Left lung (tissue), 4 donors: ENCODE measurements at regions not wholly inside any gene's neighbourhood (a gene's known extent, or its start where the extent isn't known, plus 50 kb on each side); places are given as distances from the start of the nearest gene placed in this dataset.

Source experiments
- ATAC-seq: fragments of 200-7000 bp; cut with Tn5 transposase; one replicate; pipeline ENCODE4 v1.9.1; 2020; ENCODE audit warnings: moderate library complexity
- DNase-seq, 4 donors: peaks; one replicate each; pipeline ENCODE4 v3.0.0-alpha.2; 2013 to 2020
- H3K27ac ChIP-seq, 2 donors: fragments of 200-600 bp; sonication (generic) in 1 of 2; one replicate each; pipeline versions ENCODE4 v1.5.0 to v1.8.0; 2020 to 2021
- H3K27me3 ChIP-seq, 2 donors: fragments of 200-600 bp; sonication (generic) in 1 of 2; one replicate each; pipeline versions ENCODE4 v1.5.0 to v1.8.0; 2020 to 2021
- H3K36me3 ChIP-seq, 2 donors: fragments of 200-600 bp; sonication (generic) in 1 of 2; one replicate each; pipeline versions ENCODE4 v1.5.0 to v1.8.0; 2020 to 2021
- H3K4me1 ChIP-seq, 2 donors: fragments of 200-600 bp; one replicate each; pipeline ENCODE4 v1.8.0; 2021
- H3K4me3 ChIP-seq, 2 donors: fragments of 200-600 bp; sonication (generic) in 1 of 2; one replicate each; pipeline versions ENCODE4 v1.5.0 to v1.8.0; 2020 to 2021; ENCODE audit warnings: mild to moderate bottlenecking in 1 of 2
- H3K9me3 ChIP-seq, 2 donors: fragments of 200-600 bp; sonication (generic) in 1 of 2; one replicate each; pipeline versions ENCODE4 v1.5.0 to v1.8.0; 2020 to 2021
- CTCF ChIP-seq, 2 donors: fragments of 200-600 bp; sonication (generic) in 1 of 2; IDR thresholded peaks; one replicate each; pipeline versions ENCODE4 v1.5.0 to v1.8.0; 2021; ENCODE audit warnings: antibody characterized with exemption in 2 of 2
- intact Hi-C, 2 donors: fragments of 100-400 bp; cut with DNase I; formaldehyde crosslinking; loops; one replicate each; pipeline versions ENCODE4 v1.11.2 to v1.14.2; 2022
- donor health status: DM: no; HTN: yes; CAD: no.
- donor health status: DM: no; HTN: no; CAD: no.

DNA sequence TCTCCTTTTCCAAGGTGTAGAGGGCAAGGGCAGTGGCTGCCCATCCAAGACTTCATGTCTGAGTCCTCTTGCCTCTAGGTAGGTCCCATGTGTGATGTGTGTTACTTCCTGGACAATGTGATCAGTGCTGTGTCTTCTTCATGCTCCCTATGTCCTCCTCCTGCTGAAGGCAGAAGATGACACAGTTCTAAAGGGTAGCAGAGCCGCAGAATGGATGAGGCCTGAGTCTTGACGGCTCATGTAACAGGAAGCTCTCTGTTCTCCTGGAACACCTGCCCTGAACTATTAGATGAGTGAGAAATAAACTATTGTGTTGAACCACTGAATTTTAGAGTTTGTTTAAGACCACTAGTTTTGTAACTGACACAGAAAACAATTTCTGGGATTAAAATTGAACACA lies 165.9 kb downstream of the NDFIP2 start:
- H3K27ac ChIP-seq: no peak overlapping the region
- no peaks in the 10 kb centered on the region for H3K36me3 ChIP-seq
- H3K4me1 ChIP-seq: no peaks in the 10 kb centered on the region
- intact Hi-C loops: no loop called here
- H3K9me3 ChIP-seq: no peaks in the 10 kb centered on the region
- ATAC-seq: no peak
- H3K4me3 ChIP-seq: no peak overlapping the region
- TF ChIP-seq CTCF (IDR thresholded peaks at IDR 0.05): no peak
- no peak for DNase-seq
- no peaks in the 10 kb centered on the region for H3K27me3 ChIP-seq

DNA sequence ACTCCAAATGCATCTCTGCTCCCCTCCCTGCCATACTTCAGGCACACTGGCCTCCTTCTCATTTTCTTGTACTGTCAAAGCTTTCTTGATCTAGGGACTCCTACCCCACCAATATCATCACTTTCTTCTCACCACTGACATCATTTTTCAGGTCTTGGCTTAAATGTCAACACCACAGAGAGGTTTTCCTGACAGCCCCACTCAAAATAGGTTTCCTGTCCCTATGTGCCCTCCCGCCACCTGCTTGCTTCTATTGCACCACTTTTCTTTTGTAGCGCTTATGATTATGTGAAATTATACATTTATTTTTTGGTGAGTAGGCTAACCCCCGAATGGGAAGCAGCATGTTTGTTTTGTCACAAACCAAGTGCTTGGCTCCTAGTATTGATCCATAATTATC lies 164.6 kb downstream of the NDFIP2 start:
- no peaks in the 10 kb centered on the region for H3K4me1 ChIP-seq

DNA sequence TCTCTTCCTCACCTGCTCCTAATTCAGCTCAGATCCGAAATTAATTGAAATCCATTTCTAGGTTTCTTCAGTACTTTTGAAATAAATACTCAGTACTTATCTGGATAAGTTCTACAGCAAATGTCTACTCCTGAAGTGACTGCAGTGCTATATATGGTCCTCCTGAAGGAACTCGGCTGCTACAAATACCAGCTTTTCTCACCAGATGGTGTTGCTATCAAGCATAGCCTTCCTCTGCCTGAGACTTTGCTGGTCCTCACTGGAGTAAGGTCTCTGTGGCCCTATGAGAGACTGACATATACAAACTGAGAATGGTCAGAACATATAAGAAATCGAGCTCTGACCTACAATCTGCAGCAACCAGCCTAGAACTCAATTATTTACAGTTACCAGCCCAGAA lies 161.6 kb downstream of the NDFIP2 start:
- TF ChIP-seq CTCF (IDR thresholded peaks at IDR 0.05): no peak
- DNase-seq: no peak
- Histone ChIP-seq H3K4me3 (no peak overlapping the region), H3K4me1 (no peaks in the 10 kb centered on the region), H3K9me3 (no peaks in the 10 kb centered on the region), H3K36me3 (no peaks in the 10 kb centered on the region), H3K27ac (no peak overlapping the region), H3K27me3 (no peaks in the 10 kb centered on the region)
- intact Hi-C loops: no loop called here
- no peak for ATAC-seq

More for the DNA sequence above, 164.6 kb downstream of the NDFIP2 start:
- no peak for TF ChIP-seq CTCF (IDR thresholded peaks at IDR 0.05)
- ATAC-seq (no peak), DNase-seq (no peak)
- intact Hi-C loops: no loop called here
- H3K36me3 ChIP-seq: no peaks in the 10 kb centered on the region
- H3K4me3 ChIP-seq: no peak overlapping the region
- H3K27ac ChIP-seq: no peak overlapping the region
- no peaks in the 10 kb centered on the region for H3K27me3 ChIP-seq
- H3K9me3 ChIP-seq: no peaks in the 10 kb centered on the region

GRCh38 chr13:79637133-79637763 lies 156.3 kb downstream of the NDFIP2 start:
- ATAC-seq (no peak), DNase-seq (peak in 3 of 4 donors; percentile 37 to 54 (median 41))
- Histone ChIP-seq H3K9me3 (no peaks in the 10 kb centered on the region), H3K27ac (no peak overlapping the region), H3K4me1 (no peaks in the 10 kb centered on the region), H3K36me3 (no peaks in the 10 kb centered on the region), H3K27me3 (no peaks in the 10 kb centered on the region), H3K4me3 (no peak overlapping the region)
- no peak for TF ChIP-seq CTCF (IDR thresholded peaks at IDR 0.05)
- intact Hi-C loops: no loop called here

DNA sequence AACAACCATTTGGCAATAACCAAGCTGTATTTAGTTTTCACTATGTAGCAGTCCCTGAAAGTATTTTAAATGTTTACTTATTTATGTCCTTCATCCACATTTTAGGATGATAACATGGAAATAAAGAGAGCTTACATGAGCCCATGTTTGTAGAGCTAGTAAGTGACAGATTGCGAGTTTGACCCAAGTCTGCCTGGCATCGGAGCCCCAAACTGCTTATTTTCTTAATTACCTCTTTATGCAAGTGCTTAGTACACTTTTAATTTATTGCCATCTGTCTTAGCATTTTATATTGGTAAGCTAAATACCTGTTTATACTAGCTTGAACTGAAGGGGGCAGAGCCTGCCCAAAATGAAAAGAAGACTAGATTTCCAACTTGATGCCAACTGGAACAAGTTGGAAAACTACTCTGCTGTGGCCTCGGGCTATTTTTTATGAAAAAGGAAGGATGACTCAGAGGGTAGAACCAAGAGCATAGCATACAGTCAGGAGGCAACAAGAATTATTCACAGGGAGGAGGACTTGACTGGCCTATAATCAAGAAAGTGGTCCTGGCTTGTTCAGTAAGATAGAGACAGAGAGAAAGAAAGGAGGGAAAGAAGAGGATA lies 150.2 kb downstream of the NDFIP2 start:
- TF ChIP-seq CTCF (IDR thresholded peaks at IDR 0.05): no peak
- intact Hi-C loops: no loop called here
- H3K27me3 ChIP-seq: no peaks in the 10 kb centered on the region
- H3K27ac ChIP-seq: no peak overlapping the region
- H3K4me3 ChIP-seq: no peak overlapping the region
- H3K36me3 ChIP-seq: no peaks in the 10 kb centered on the region
- peaks cover 0 to 4% of the 10 kb centered on the region in 2 donors for H3K4me1 ChIP-seq
- H3K9me3 ChIP-seq: no peaks in the 10 kb centered on the region
- DNase-seq (no peak), ATAC-seq (peak; percentile 58)
